Heart left ventricle (tissue), 16 donors: ENCODE measurements at regions not wholly inside any gene's neighbourhood (a gene's known extent, or its start where the extent isn't known, plus 50 kb on each side); places are given as distances from the start of the nearest gene placed in this dataset.

Experiments used
- ATAC-seq, 4 donors: fragments of 200-7000 bp; cut with Tn5 transposase; one replicate each; pipeline ENCODE4 v1.9.1; 2020 to 2022; ENCODE audit warnings: moderate library complexity in 4 of 4, mild to moderate bottlenecking in 3 of 4, moderate number of reproducible peaks in 1 of 4
- DNase-seq, 5 donors: peaks; one replicate each; pipeline ENCODE4 v3.0.0-alpha.2; 2020
- H3K27ac ChIP-seq, 12 donors: fragments of 200-600 bp; sonication (generic) in 4 of 12; one replicate each; pipeline versions ENCODE4 v1.5.0 to v1.8.0; 2016 to 2022; ENCODE audit warnings: mild to moderate bottlenecking in 2 of 12
- H3K27me3 ChIP-seq, 9 donors: fragments of 200-600 bp; sonication (generic) in 2 of 9; one replicate each; pipeline versions ENCODE4 v1.5.1 to v1.8.0; 2016 to 2022; ENCODE audit warnings: mild to moderate bottlenecking in 3 of 9
- H3K36me3 ChIP-seq, 9 donors: fragments of 200-600 bp; sonication (generic) in 2 of 9; one replicate each; pipeline versions ENCODE4 v1.5.0 to v1.8.0; 2018 to 2022; ENCODE audit warnings: mild to moderate bottlenecking in 2 of 9
- H3K4me1 ChIP-seq, 12 donors: fragments of 200-600 bp; sonication (generic) in 4 of 12; one replicate each; pipeline versions ENCODE4 v1.5.0 to v1.8.0; 2016 to 2022; ENCODE audit warnings: mild to moderate bottlenecking in 3 of 12
- H3K4me3 ChIP-seq, 12 donors: fragments of 200-600 bp; sonication (generic) in 4 of 12; one replicate each; pipeline versions ENCODE4 v1.5.0 to v1.8.0; 2017 to 2022; ENCODE audit warnings: mild to moderate bottlenecking in 9 of 12, moderate library complexity in 4 of 12
- H3K9me3 ChIP-seq, 12 donors: fragments of 200-600 bp; sonication (generic) in 4 of 12; one replicate each; pipeline versions ENCODE4 v1.5.0 to v1.8.0; 2016 to 2022; ENCODE audit warnings: mild to moderate bottlenecking in 1 of 12
- CTCF ChIP-seq, 12 donors: fragments of 200-600 bp; sonication (generic) in 4 of 12; IDR thresholded peaks; one replicate each; pipeline versions ENCODE4 v1.5.0 to v1.8.0; 2018 to 2022; ENCODE audit warnings: antibody characterized with exemption in 12 of 12, mild to moderate bottlenecking in 5 of 12
- POLR2A ChIP-seq, 2 donors: fragments of 450-650 bp; IDR thresholded peaks; one replicate each; pipeline ENCODE4 v1.6.1; 2017; ENCODE audit warnings: antibody characterized with exemption in 2 of 2, mild to moderate bottlenecking in 2 of 2, moderate library complexity in 2 of 2
- WGBS, 4 donors: extraction: QIAGEN DNeasy Blood & Tissue Kit in 2 of 4; methylation state at CpG; one replicate each; pipeline versions ENCODE4 v1.1.5 to v1.1.7; 2013 to 2018; 5-methylcytosine and 5-hydroxymethylcytosine counted together
- intact Hi-C, 10 donors: fragments of 100-400 bp; cut with DNase I; formaldehyde crosslinking; loops; one replicate each; pipeline versions ENCODE4 v1.11.1 to v1.14.2; 2022
- donor health status: ischemic (EF 13 %, LVEDD 7.1; RV severe dilation, severe dysfunction).
- donor health status: healthy with polysubstance abuse.
- donor health status: DM: no; HTN: yes; CAD: no.
- donor health status: DM: no; HTN: no; CAD: no.
- donor health status: ischemic (EF 25% LVEDD 6.9; RV normal size, moderate dysfunction).
- donor health status: ischemic (EF 25% LVEDD 5.7; RV mildly dilated, moderate dysfunction).
- donor health status: healthy.
- donor health status: DM: yes; HTN: yes; CAD: no.
- donor health status: ischemic (EF 35%, LVEDD 5.7; RV mildly dilated, moderate dysfunction).
- donor health status: nonischemic (EF 11% LVEDD 7.7; RV severe dilation, severe dysfunction).
- donor health status: DM: yes; HTN: yes; CAD: no.
- donor health status: PGD.
- donor health status: ischemic (EF 29% LVEDD 5.4; RV normal size, mild dysfunction).
- donor health status: nonischemic (EF 23%, LVEDD 6.1; RV moderate dilation, normal function).

DNA sequence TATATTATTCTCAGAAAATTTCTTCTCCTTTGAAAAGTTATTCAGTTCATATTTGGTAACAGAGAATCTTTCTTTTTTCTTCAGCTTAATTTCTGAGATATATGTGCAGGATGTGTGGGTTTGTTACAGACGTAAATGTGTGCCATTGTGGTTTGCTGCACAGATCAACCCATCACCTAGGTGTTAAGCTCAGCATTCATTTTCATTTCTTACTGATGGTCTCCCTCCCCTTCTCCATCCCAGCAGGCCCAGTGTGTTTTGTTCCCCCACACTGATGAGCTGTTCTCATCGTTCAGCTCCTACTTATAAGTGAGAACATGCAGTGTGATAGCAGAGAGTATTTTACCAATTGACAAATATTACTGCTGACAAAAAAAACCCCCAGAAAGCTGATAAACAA is 330.0 kb upstream of the CHD1 start:
- intact Hi-C loops: no loop called here
- Histone ChIP-seq H3K27ac (no peak overlapping the region), H3K9me3 (peaks cover 0 to 26% (median 5%) of the 10 kb centered on the region in 12 donors), H3K36me3 (no peaks in the 10 kb centered on the region), H3K4me1 (no peaks in the 10 kb centered on the region), H3K27me3 (no peaks in the 10 kb centered on the region), H3K4me3 (no peak overlapping the region)
- DNase-seq (no peak), ATAC-seq (no peak)
- no peak for TF ChIP-seq CTCF (IDR thresholded peaks at IDR 0.05)
- TF ChIP-seq POLR2A (IDR thresholded peaks at IDR 0.05): no peak
- 42 to 66% (median 57%) methylated on average over 2 of the region's 2 CpGs for WGBS, 4 donors

GRCh38 chr5:99248066-99248465 is 319.3 kb upstream of the CHD1 start:
- Histone ChIP-seq H3K4me1 (no peaks in the 10 kb centered on the region), H3K36me3 (no peaks in the 10 kb centered on the region), H3K27me3 (no peaks in the 10 kb centered on the region), H3K4me3 (no peak overlapping the region), H3K9me3 (peaks cover 0 to 5% (median 0%) of the 10 kb centered on the region in 12 donors), H3K27ac (no peak overlapping the region)
- intact Hi-C loops: no loop called here
- ATAC-seq (no peak), DNase-seq (no peak)
- TF ChIP-seq CTCF (IDR thresholded peaks at IDR 0.05) (no peak), POLR2A (IDR thresholded peaks at IDR 0.05) (no peak)
- WGBS, 4 donors: 25 to 37% (median 28%) methylated on average over 2 of the region's 2 CpGs

DNA sequence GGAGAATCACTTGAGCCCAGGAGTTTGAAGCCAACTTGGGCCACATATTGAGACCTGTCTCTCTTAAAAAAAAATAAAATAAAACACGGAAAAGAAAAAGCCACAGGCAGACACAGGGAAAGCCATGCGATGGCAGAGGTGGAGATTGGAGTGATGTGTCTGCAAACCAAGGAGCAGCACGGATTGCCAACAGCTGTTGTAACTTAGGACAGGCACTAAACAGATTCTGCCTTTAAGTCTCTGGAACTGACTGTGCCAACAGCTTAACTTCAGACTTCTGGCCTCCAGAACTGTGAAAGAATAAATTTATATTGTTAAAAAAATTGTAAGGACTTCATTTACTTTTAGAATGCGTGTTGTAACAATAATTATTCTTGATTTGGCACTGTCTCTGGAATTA is 318.5 kb upstream of the CHD1 start:
- H3K9me3 ChIP-seq: no peaks in the 10 kb centered on the region
- H3K4me3 ChIP-seq: no peak overlapping the region
- H3K27me3 ChIP-seq: no peaks in the 10 kb centered on the region
- H3K27ac ChIP-seq: no peak overlapping the region
- TF ChIP-seq POLR2A (IDR thresholded peaks at IDR 0.05): no peak
- TF ChIP-seq CTCF (IDR thresholded peaks at IDR 0.05): no peak
- H3K4me1 ChIP-seq: no peaks in the 10 kb centered on the region
- DNase-seq (no peak), ATAC-seq (no peak)
- no peaks in the 10 kb centered on the region for H3K36me3 ChIP-seq
- 68 to 74% (median 69%) methylated on average over 4 of the region's 4 CpGs for WGBS, 4 donors
- intact Hi-C loops: no loop called here

DNA sequence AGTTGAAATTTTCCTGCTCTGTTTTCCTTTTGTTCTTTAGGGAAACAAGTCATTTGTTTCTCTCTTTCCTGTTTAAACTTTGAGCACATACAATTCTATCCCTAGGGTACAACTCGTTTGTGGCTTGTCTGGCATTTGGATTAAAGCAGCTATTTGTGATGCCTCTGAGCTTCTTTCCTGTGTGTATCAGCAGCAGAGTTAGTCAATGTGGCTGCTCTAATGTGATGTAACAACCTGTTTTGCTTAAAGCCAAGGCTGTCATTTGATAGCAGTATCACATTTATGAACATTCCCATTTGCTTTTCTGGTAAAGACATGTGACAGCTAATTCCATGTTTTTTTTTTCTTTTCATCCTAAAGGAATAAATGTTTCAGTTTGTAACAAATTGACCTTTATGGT is 314.3 kb upstream of the CHD1 start:
- Histone ChIP-seq H3K4me1 (no peaks in the 10 kb centered on the region), H3K4me3 (no peak overlapping the region), H3K27me3 (peaks cover 0 to 3% (median 0%) of the 10 kb centered on the region in 9 donors), H3K36me3 (no peaks in the 10 kb centered on the region), H3K27ac (no peak overlapping the region), H3K9me3 (no peaks in the 10 kb centered on the region)
- no peak for DNase-seq
- no peak for ATAC-seq
- TF ChIP-seq POLR2A (IDR thresholded peaks at IDR 0.05) (no peak), CTCF (IDR thresholded peaks at IDR 0.05) (no peak)
- intact Hi-C loops: no loop called here
- WGBS, 4 donors: 7 to 19% (median 15%) methylated on average over 1 of the region's 1 CpG
